ENCODE measurements at regions not wholly inside any gene's neighbourhood (a gene's known extent, or its start where the extent isn't known, plus 50 kb on each side); places are given as distances from the start of the nearest gene placed in this dataset.

- H3K9me3 ChIP-seq (ENCODE audit: control insufficient read depth in 2 of 2, insufficient read depth in 1 of 2, low read depth in 1 of 2, low read length in 1 of 2): peaks cover 0 to 4% of the 10 kb centered on the region in 2 donors
- H3K4me3 ChIP-seq (ENCODE audit: low read depth in 1 of 3, low read length in 3 of 3): no peak overlapping the region
- H3K27ac ChIP-seq (ENCODE audit: low read depth in 1 of 3, low read length in 2 of 3): no peak overlapping the region
- no peaks in the 10 kb centered on the region for H3K27me3 ChIP-seq (ENCODE audit: control insufficient read depth in 3 of 3, insufficient read depth in 3 of 3, low read length in 3 of 3)
- WGBS, 3 donors: 91 to 95% (median 94%) methylated on average over 29 to 37 of the region's 37 CpGs
- no peak for FAIRE-seq
- no peaks in the 10 kb centered on the region for H3K36me3 ChIP-seq (ENCODE audit: control insufficient read depth in 3 of 3, insufficient read depth in 2 of 3, low read depth in 1 of 3, low read length in 3 of 3)
- DNase-seq: no peak
- H3K4me1 ChIP-seq (ENCODE audit: control insufficient read depth in 3 of 3, insufficient read depth in 2 of 3, low read depth in 1 of 3, low read length in 2 of 3): no peaks in the 10 kb centered on the region
Measured at GRCh38 chr4:71120831-71121524, 127.5 kb downstream of the DCK start.

- H3K27ac ChIP-seq (ENCODE audit: low read depth in 1 of 3, low read length in 2 of 3): no peak overlapping the region
- no peaks in the 10 kb centered on the region for H3K27me3 ChIP-seq (ENCODE audit: control insufficient read depth in 3 of 3, insufficient read depth in 3 of 3, low read length in 3 of 3)
- 78 to 90% (median 86%) methylated on average over 4 of the region's 4 CpGs for WGBS, 3 donors
- FAIRE-seq: no peak
- H3K4me3 ChIP-seq (ENCODE audit: low read depth in 1 of 3, low read length in 3 of 3): no peak overlapping the region
- no peaks in the 10 kb centered on the region for H3K36me3 ChIP-seq (ENCODE audit: control insufficient read depth in 3 of 3, insufficient read depth in 2 of 3, low read depth in 1 of 3, low read length in 3 of 3)
- no peak for DNase-seq
- peaks cover 1 to 4% of the 10 kb centered on the region in 2 donors for H3K9me3 ChIP-seq (ENCODE audit: control insufficient read depth in 2 of 2, insufficient read depth in 1 of 2, low read depth in 1 of 2, low read length in 1 of 2)
- peaks cover 0 to 3% (median 0%) of the 10 kb centered on the region in 3 donors for H3K4me1 ChIP-seq (ENCODE audit: control insufficient read depth in 3 of 3, insufficient read depth in 2 of 3, low read depth in 1 of 3, low read length in 2 of 3)
Measured at GRCh38 chr4:71123951-71124350, 130.5 kb downstream of the DCK start.

- Histone ChIP-seq H3K4me3 (ENCODE audit: low read depth in 1 of 3, low read length in 3 of 3) (no peak overlapping the region), H3K36me3 (ENCODE audit: control insufficient read depth in 3 of 3, insufficient read depth in 2 of 3, low read depth in 1 of 3, low read length in 3 of 3) (no peaks in the 10 kb centered on the region), H3K27ac (ENCODE audit: low read depth in 1 of 3, low read length in 2 of 3) (no peak overlapping the region), H3K9me3 (ENCODE audit: control insufficient read depth in 2 of 2, insufficient read depth in 1 of 2, low read depth in 1 of 2, low read length in 1 of 2) (peaks cover 1 to 4% of the 10 kb centered on the region in 2 donors), H3K4me1 (ENCODE audit: control insufficient read depth in 3 of 3, insufficient read depth in 2 of 3, low read depth in 1 of 3, low read length in 2 of 3) (peaks cover 0 to 3% (median 0%) of the 10 kb centered on the region in 3 donors), H3K27me3 (ENCODE audit: control insufficient read depth in 3 of 3, insufficient read depth in 3 of 3, low read length in 3 of 3) (no peaks in the 10 kb centered on the region)
- 80 to 90% (median 88%) methylated on average over 4 of the region's 4 CpGs for WGBS, 3 donors
- DNase-seq (no peak), FAIRE-seq (no peak)
Measured at GRCh38 chr4:71125137-71125536, 131.7 kb downstream of the DCK start.

- 0 to 59% (median 23%) methylated on average over 1 of the region's 1 CpG for WGBS, 3 donors
- peak; percentile 90 to 92 for DNase-seq
- Histone ChIP-seq H3K4me3 (ENCODE audit: low read depth in 1 of 3, low read length in 3 of 3) (no peak overlapping the region), H3K27ac (ENCODE audit: low read depth in 1 of 3, low read length in 2 of 3) (peak overlapping the region in 1 of 3 donors; percentile 72), H3K4me1 (ENCODE audit: control insufficient read depth in 3 of 3, insufficient read depth in 2 of 3, low read depth in 1 of 3, low read length in 2 of 3) (peaks cover 0 to 3% (median 0%) of the 10 kb centered on the region in 3 donors), H3K36me3 (ENCODE audit: control insufficient read depth in 3 of 3, insufficient read depth in 2 of 3, low read depth in 1 of 3, low read length in 3 of 3) (no peaks in the 10 kb centered on the region), H3K27me3 (ENCODE audit: control insufficient read depth in 3 of 3, insufficient read depth in 3 of 3, low read length in 3 of 3) (no peaks in the 10 kb centered on the region), H3K9me3 (ENCODE audit: control insufficient read depth in 2 of 2, insufficient read depth in 1 of 2, low read depth in 1 of 2, low read length in 1 of 2) (peaks cover 0 to 1% of the 10 kb centered on the region in 2 donors)
- no peak for FAIRE-seq
Measured at GRCh38 chr4:71126719-71127118, 133.3 kb downstream of the DCK start.

GRCh38 chr4:71130827-71131603 is 137.6 kb downstream of the DCK start:
- H3K27ac ChIP-seq (ENCODE audit: low read depth in 1 of 3, low read length in 2 of 3): no peak overlapping the region
- 31 to 54% (median 49%) methylated on average over 9 of the region's 9 CpGs for WGBS, 3 donors
- no peaks in the 10 kb centered on the region for H3K36me3 ChIP-seq (ENCODE audit: control insufficient read depth in 3 of 3, insufficient read depth in 2 of 3, low read depth in 1 of 3, low read length in 3 of 3)
- no peak overlapping the region for H3K4me3 ChIP-seq (ENCODE audit: low read depth in 1 of 3, low read length in 3 of 3)
- DNase-seq: peak in 1 of 2 donors; percentile 45
- peaks cover 0 to 3% (median 2%) of the 10 kb centered on the region in 3 donors for H3K4me1 ChIP-seq (ENCODE audit: control insufficient read depth in 3 of 3, insufficient read depth in 2 of 3, low read depth in 1 of 3, low read length in 2 of 3)
- H3K9me3 ChIP-seq (ENCODE audit: control insufficient read depth in 2 of 2, insufficient read depth in 1 of 2, low read depth in 1 of 2, low read length in 1 of 2): peaks cover 0 to 1% of the 10 kb centered on the region in 2 donors
- no peak for FAIRE-seq
- H3K27me3 ChIP-seq (ENCODE audit: control insufficient read depth in 3 of 3, insufficient read depth in 3 of 3, low read length in 3 of 3): no peaks in the 10 kb centered on the region

GRCh38 chr4:71132486-71132885 is 139.0 kb downstream of the DCK start:
- Histone ChIP-seq H3K27ac (ENCODE audit: low read depth in 1 of 3, low read length in 2 of 3) (no peak overlapping the region), H3K9me3 (ENCODE audit: control insufficient read depth in 2 of 2, insufficient read depth in 1 of 2, low read depth in 1 of 2, low read length in 1 of 2) (peaks cover 0 to 1% of the 10 kb centered on the region in 2 donors), H3K27me3 (ENCODE audit: control insufficient read depth in 3 of 3, insufficient read depth in 3 of 3, low read length in 3 of 3) (no peaks in the 10 kb centered on the region), H3K36me3 (ENCODE audit: control insufficient read depth in 3 of 3, insufficient read depth in 2 of 3, low read depth in 1 of 3, low read length in 3 of 3) (no peaks in the 10 kb centered on the region), H3K4me3 (ENCODE audit: low read depth in 1 of 3, low read length in 3 of 3) (no peak overlapping the region), H3K4me1 (ENCODE audit: control insufficient read depth in 3 of 3, insufficient read depth in 2 of 3, low read depth in 1 of 3, low read length in 2 of 3) (peaks cover 4 to 7% (median 6%) of the 10 kb centered on the region in 3 donors)
- FAIRE-seq (no peak), DNase-seq (no peak)

- H3K4me1 ChIP-seq (ENCODE audit: control insufficient read depth in 3 of 3, insufficient read depth in 2 of 3, low read depth in 1 of 3, low read length in 2 of 3): peaks cover 4 to 12% (median 8%) of the 10 kb centered on the region in 3 donors
- H3K9me3 ChIP-seq (ENCODE audit: control insufficient read depth in 2 of 2, insufficient read depth in 1 of 2, low read depth in 1 of 2, low read length in 1 of 2): no peaks in the 10 kb centered on the region
- no peaks in the 10 kb centered on the region for H3K36me3 ChIP-seq (ENCODE audit: control insufficient read depth in 3 of 3, insufficient read depth in 2 of 3, low read depth in 1 of 3, low read length in 3 of 3)
- DNase-seq (no peak), FAIRE-seq (no peak)
- H3K27ac ChIP-seq (ENCODE audit: low read depth in 1 of 3, low read length in 2 of 3): no peak overlapping the region
- H3K27me3 ChIP-seq (ENCODE audit: control insufficient read depth in 3 of 3, insufficient read depth in 3 of 3, low read length in 3 of 3): no peaks in the 10 kb centered on the region
- WGBS, 3 donors: 89 to 90% (median 89%) methylated on average over 6 of the region's 6 CpGs
- H3K4me3 ChIP-seq (ENCODE audit: low read depth in 1 of 3, low read length in 3 of 3): no peak overlapping the region
Measured at GRCh38 chr4:71133491-71133890, 140.0 kb downstream of the DCK start.

- Histone ChIP-seq H3K27me3 (ENCODE audit: control insufficient read depth in 3 of 3, insufficient read depth in 3 of 3, low read length in 3 of 3) (no peaks in the 10 kb centered on the region), H3K9me3 (ENCODE audit: control insufficient read depth in 2 of 2, insufficient read depth in 1 of 2, low read depth in 1 of 2, low read length in 1 of 2) (no peaks in the 10 kb centered on the region), H3K36me3 (ENCODE audit: control insufficient read depth in 3 of 3, insufficient read depth in 2 of 3, low read depth in 1 of 3, low read length in 3 of 3) (no peaks in the 10 kb centered on the region), H3K4me1 (ENCODE audit: control insufficient read depth in 3 of 3, insufficient read depth in 2 of 3, low read depth in 1 of 3, low read length in 2 of 3) (peaks cover 6 to 12% (median 8%) of the 10 kb centered on the region in 3 donors), H3K4me3 (ENCODE audit: low read depth in 1 of 3, low read length in 3 of 3) (no peak overlapping the region), H3K27ac (ENCODE audit: low read depth in 1 of 3, low read length in 2 of 3) (no peak overlapping the region)
- DNase-seq: no peak
- 90 to 100% (median 96%) methylated on average over 1 of the region's 1 CpG for WGBS, 3 donors
- no peak for FAIRE-seq
Measured at GRCh38 chr4:71136071-71136470, 142.6 kb downstream of the DCK start.

Measured in small intestine (tissue), 7 donors.